ENCODE measurements at regions not wholly inside any gene's neighbourhood (a gene's known extent, or its start where the extent isn't known, plus 50 kb on each side); places are given as distances from the start of the nearest gene placed in this dataset.

- H2BK12ac ChIP-seq (ENCODE audit: low read depth, low read length), result no peak overlapping the region
- H3K23me2 ChIP-seq (ENCODE audit: low read depth, low read length), result no peaks in the 10 kb centered on the region
- H3K79me1 ChIP-seq (ENCODE audit: low read depth, low read length), result no peaks in the 10 kb centered on the region
- no peak overlapping the region for H3K14ac ChIP-seq (ENCODE audit: insufficient read length)
- H4K20me1 ChIP-seq (replicated peaks in 1 of 2; ENCODE audit: control insufficient read depth in 1 of 2, insufficient read depth in 2 of 2, low read length in 2 of 2), result no peaks in the 10 kb centered on the region
- no peak overlapping the region for H3K18ac ChIP-seq (ENCODE audit: extremely low read depth, low read length)
- H3K4me1 ChIP-seq (replicated peaks in 1 of 4; ENCODE audit: control insufficient read depth in 3 of 4, insufficient read depth in 4 of 4, low read length in 3 of 4), result no peaks in the 10 kb centered on the region
- no peak overlapping the region for H3K4me2 ChIP-seq (ENCODE audit: insufficient read depth in 1 of 2, low read depth in 2 of 2, low read length in 2 of 2)
- no peak overlapping the region for H2BK5ac ChIP-seq (ENCODE audit: low read depth, low read length)
- no peak overlapping the region for H2BK15ac ChIP-seq (ENCODE audit: low read length)
- no peak for DNase-seq (ENCODE audit: low read depth in 1 of 2, low spot score in 2 of 2)
- FAIRE-seq, result no peak
- no peak overlapping the region for H2AK5ac ChIP-seq (ENCODE audit: low read depth, low read length)
- no peak overlapping the region for H3K23ac ChIP-seq (ENCODE audit: insufficient read length)
- no peak overlapping the region for H2AFZ ChIP-seq (ENCODE audit: low read length)
- no peaks in the 10 kb centered on the region for H3K9me3 ChIP-seq (ENCODE audit: insufficient read depth in 2 of 2, low read depth in 1 of 2, low read length in 1 of 2)
- no peak overlapping the region for H4K91ac ChIP-seq (replicated peaks; ENCODE audit: insufficient read length, low read length)
- no peak overlapping the region for H3K56ac ChIP-seq (replicated peaks; ENCODE audit: insufficient read length, low read depth, low read length)
- no peak overlapping the region for H3K9ac ChIP-seq (replicated peaks in 1 of 4; ENCODE audit: extremely low read depth in 1 of 4, low read depth in 3 of 4, low read length in 3 of 4)
- CTCF ChIA-PET (ENCODE audit: partially characterized antibody), result no interaction called here
- POLR2A ChIA-PET (ENCODE audit: partially characterized antibody), result no interaction called here
- H3K27me3 ChIP-seq (replicated peaks in 1 of 4; ENCODE audit: control insufficient read depth in 3 of 4, extremely low read depth in 1 of 4, insufficient read depth in 3 of 4, low read length in 3 of 4), result no peaks in the 10 kb centered on the region
- no peak overlapping the region for H4K5ac ChIP-seq (ENCODE audit: insufficient read length, low read depth, low read length)
- H3K4me3 ChIP-seq (ENCODE audit: extremely low read depth in 1 of 4, insufficient read depth in 2 of 4, low read depth in 3 of 4, low read length in 4 of 4), result no peak overlapping the region
- no peak overlapping the region for H3K4ac ChIP-seq (replicated peaks; ENCODE audit: insufficient read length, low read depth, low read length)
- no peaks in the 10 kb centered on the region for H3K79me2 ChIP-seq (ENCODE audit: control insufficient read depth in 1 of 2, insufficient read depth in 2 of 2, low read length in 2 of 2)
- WGBS, 2 experiments (ENCODE audit: extremely low coverage in 1 of 2, insufficient coverage in 1 of 2, insufficient read length in 1 of 2, insufficient replicate concordance in 2 of 2, low coverage in 1 of 2, low lambda C conversion rate in 2 of 2, missing lambda C conversion rate in 1 of 2), result 78% methylated on average over 1 of the region's 1 CpG; no CpG with 5 or more reads in 1 of the 2 experiments
- no peak overlapping the region for H3K27ac ChIP-seq (ENCODE audit: low read depth, low read length)
- no peak overlapping the region for H2BK120ac ChIP-seq (replicated peaks; ENCODE audit: low read depth, low read length)
- H3K36me3 ChIP-seq (ENCODE audit: control insufficient read depth in 2 of 4, insufficient read depth in 4 of 4, low read length in 3 of 4), result no peaks in the 10 kb centered on the region
- H2BK20ac ChIP-seq (ENCODE audit: low read length), result no peak overlapping the region
- no peak overlapping the region for H4K8ac ChIP-seq (ENCODE audit: extremely low read depth, insufficient read depth, low read length)
- no peak for TF ChIP-seq CHD1 (IDR thresholded peaks at IDR 0.05; ENCODE audit: low read depth, low read length)
- no peak for TF ChIP-seq ZNF274 (IDR thresholded peaks at IDR 0.05; ENCODE audit: borderline replicate concordance, extremely low read depth, low read length)
- no peak for TF ChIP-seq POU5F1 (IDR thresholded peaks at IDR 0.05; ENCODE audit: low read depth, low read length)
These were observed 624.8 kb upstream of the FZD8 start for GRCh38 chr10:36266923-36267322.
